22Rv1 (cell line): ENCODE measurements at regions not wholly inside any gene's neighbourhood (a gene's known extent, or its start where the extent isn't known, plus 50 kb on each side); places are given as distances from the start of the nearest gene placed in this dataset.

Source experiments
- H3K27ac ChIP-seq: fragments of 450-650 bp; 2 replicates; pipeline ENCODE4 v1.5.1; 2017
- ZFX ChIP-seq: fragments of 450-650 bp; IDR thresholded peaks from 2 replicates; pipeline ENCODE4 v1.6.1; 2017; ENCODE audit warnings: antibody characterized with exemption, borderline replicate concordance
- TF ChIP-seq, protein P1 (sequence below): fragments of 450-650 bp; IDR thresholded peaks from 2 replicates; pipeline ENCODE4 v1.5.1; 2017; ENCODE audit warnings: mild to moderate bottlenecking

DNA sequence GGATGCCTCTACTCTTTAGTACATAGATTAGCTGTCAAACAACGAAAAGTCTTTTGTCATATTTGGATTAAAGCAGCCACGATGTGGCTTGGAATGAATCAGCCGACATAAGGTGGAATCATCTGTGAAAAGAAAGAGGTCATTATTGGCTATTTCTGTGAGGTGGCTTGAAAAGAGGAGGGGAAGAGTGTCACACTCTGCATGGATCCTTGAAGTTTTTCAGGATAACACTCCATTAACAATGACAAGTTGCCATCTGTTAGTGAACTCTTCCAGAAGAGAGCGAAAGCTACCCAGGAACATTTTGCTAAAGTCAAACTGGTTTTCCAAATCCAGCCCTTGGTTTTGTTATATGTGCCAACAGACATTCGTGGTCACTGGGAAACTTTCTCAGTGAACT, 1604.8 kb downstream of the OLFM4 start:
- H3K27ac ChIP-seq: no peak overlapping the region
- TF ChIP-seq, protein P1, sequence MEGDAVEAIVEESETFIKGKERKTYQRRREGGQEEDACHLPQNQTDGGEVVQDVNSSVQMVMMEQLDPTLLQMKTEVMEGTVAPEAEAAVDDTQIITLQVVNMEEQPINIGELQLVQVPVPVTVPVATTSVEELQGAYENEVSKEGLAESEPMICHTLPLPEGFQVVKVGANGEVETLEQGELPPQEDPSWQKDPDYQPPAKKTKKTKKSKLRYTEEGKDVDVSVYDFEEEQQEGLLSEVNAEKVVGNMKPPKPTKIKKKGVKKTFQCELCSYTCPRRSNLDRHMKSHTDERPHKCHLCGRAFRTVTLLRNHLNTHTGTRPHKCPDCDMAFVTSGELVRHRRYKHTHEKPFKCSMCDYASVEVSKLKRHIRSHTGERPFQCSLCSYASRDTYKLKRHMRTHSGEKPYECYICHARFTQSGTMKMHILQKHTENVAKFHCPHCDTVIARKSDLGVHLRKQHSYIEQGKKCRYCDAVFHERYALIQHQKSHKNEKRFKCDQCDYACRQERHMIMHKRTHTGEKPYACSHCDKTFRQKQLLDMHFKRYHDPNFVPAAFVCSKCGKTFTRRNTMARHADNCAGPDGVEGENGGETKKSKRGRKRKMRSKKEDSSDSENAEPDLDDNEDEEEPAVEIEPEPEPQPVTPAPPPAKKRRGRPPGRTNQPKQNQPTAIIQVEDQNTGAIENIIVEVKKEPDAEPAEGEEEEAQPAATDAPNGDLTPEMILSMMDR: no peak
- no peak for TF ChIP-seq ZFX

DNA sequence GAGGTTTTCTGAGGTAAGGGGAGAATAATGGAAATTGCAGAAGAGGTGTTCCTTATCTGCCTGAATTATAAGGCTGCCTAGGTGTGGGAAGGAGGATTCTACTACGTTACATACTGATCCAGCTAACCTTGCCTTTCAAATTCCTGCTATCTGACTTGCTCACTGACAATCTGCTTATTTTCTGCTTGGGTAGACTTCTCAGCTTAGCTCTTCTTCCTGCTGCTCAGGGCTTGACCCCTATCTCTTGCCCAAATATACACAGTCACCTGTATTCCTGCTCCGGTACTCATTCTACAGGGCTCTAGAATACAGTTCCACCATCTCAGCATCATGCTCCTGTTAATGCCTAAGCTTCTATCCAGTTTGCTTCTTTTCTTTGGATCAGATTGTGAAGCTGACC, 1607.6 kb downstream of the OLFM4 start:
- TF ChIP-seq ZFX: no peak
- TF ChIP-seq, protein P1: no peak
- no peak overlapping the region for H3K27ac ChIP-seq

DNA sequence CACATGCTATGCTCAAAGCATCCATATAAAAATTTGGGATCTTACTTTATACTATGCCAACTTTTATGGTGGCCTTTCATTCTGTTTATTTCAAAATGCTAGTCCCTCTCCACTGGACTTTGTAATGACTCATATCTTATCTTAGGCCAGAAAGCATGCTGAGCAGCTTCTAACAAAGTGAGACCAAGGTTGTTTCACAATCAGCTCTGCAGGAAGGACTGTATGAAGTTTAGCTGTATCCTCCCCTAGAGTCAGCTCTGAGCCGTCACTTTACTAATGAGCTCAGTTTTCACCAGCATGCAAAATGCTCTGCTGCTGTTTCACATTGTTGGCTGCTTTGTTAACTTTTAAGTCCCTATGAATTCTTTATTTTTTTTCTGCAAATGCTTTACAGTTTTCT, 1608.8 kb downstream of the OLFM4 start:
- no peak overlapping the region for H3K27ac ChIP-seq
- TF ChIP-seq, protein P1: no peak
- no peak for TF ChIP-seq ZFX

DNA sequence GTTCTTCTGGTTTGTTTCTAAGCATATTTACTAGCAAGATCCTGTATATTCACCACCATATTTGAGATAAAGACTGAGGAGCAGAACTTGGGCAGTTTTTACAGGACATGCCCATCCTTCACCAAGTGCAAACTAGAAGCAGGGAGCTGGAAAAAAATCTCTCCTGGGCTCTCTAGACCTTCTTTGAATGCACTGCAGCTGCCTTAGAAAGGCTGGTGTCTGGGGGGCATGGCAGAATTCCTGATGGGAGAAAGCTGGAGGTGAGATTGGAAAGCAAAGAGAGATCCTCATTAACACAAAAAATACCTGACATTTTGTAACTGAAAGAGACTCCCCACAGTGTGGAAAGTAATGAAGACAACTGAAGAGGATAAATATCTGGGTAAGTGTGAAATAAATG, 1612.1 kb downstream of the OLFM4 start:
- TF ChIP-seq, protein P1: no peak
- TF ChIP-seq ZFX: no peak
- no peak overlapping the region for H3K27ac ChIP-seq

DNA sequence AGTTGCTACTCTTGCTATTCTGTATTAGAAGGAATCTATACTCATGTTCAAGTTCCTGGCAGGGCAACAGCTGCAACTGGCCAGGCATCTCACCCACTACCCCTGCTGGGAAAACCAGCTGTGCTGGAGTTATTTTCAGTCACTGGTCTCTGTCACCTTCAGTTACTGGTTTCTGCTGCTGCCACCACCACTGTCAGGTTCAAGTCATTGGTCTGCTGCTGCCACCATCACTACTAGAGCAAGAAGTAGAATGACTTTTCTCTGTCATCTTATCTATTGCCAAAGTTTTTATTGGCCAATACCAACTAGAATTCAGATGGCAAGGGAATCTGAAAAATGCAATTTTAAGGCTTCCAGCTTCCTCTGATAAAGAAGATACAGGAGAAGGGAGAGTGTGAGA, 1615.2 kb downstream of the OLFM4 start:
- no peak overlapping the region for H3K27ac ChIP-seq
- TF ChIP-seq, protein P1: no peak
- TF ChIP-seq ZFX: no peak

DNA sequence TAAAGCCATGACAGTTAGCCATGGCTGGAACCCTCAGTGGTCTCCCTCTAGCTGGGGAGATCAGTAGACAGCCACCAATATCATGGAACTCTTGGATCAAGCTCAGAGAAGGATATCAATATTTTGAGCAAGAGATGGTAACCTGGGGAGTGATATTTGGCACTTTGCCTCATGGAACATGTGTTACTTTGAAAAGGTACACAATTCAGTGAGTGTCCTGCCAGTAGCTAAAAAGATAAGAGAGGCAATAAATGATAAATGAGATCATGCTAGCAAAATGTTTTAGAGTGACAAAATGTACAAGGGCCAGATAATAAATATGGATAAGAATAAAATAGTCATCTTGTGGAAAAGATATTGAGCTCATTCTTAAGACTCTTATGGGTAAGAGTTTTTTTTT, 1618.7 kb downstream of the OLFM4 start:
- TF ChIP-seq ZFX: no peak
- TF ChIP-seq, protein P1: no peak
- H3K27ac ChIP-seq: no peak overlapping the region

DNA sequence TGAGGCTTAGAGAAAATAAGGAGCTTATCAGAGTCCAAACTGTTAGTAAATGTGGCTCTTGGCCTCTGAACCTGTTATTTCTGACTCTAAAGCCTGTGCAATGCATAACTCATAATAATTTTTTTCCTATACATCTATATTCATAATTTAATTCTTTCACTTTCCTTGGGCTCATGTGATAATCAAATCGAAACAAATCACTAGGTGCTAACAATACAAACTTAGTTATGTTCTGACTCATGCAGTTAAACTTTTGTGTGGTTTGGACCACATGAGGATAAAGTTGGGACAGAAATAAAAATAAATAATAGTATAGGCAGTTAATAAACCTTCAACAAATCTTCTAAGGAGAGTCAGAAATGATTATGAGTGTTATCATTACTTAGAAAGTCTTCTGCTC, 1629.0 kb downstream of the OLFM4 start:
- TF ChIP-seq, protein P1: no peak
- TF ChIP-seq ZFX: no peak
- H3K27ac ChIP-seq: no peak overlapping the region
